ENCODE measurements at regions not wholly inside any gene's neighbourhood (a gene's known extent, or its start where the extent isn't known, plus 50 kb on each side); places are given as distances from the start of the nearest gene placed in this dataset.
A peak's percentile ranks its signal among the peaks of the same experiment; 100 is the strongest.

DNA sequence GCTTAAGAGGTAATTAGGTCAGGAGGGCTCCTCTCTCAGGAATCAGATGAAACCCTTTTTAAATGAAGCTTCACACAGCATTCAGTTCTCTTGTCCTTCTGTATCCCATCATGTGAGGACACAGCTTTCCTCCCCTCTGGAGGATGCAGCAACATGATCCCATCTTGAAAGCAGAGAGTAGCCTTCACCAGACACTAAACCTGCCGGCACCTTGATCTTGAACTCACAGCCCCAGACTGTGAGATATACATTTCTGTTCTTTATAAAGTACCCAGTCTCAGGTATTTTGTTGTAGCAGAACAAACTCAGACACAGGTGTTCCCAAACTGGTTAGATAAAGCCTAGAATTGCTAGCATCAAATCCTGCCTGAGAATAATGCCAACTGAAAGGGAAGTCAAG lies 83.7 kb upstream of the PRICKLE2 start:
- TF ChIP-seq, protein P1, sequence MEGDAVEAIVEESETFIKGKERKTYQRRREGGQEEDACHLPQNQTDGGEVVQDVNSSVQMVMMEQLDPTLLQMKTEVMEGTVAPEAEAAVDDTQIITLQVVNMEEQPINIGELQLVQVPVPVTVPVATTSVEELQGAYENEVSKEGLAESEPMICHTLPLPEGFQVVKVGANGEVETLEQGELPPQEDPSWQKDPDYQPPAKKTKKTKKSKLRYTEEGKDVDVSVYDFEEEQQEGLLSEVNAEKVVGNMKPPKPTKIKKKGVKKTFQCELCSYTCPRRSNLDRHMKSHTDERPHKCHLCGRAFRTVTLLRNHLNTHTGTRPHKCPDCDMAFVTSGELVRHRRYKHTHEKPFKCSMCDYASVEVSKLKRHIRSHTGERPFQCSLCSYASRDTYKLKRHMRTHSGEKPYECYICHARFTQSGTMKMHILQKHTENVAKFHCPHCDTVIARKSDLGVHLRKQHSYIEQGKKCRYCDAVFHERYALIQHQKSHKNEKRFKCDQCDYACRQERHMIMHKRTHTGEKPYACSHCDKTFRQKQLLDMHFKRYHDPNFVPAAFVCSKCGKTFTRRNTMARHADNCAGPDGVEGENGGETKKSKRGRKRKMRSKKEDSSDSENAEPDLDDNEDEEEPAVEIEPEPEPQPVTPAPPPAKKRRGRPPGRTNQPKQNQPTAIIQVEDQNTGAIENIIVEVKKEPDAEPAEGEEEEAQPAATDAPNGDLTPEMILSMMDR (IDR thresholded peaks at IDR 0.05; ENCODE audit: insufficient read depth, low read length), result no peak
- no peak overlapping the region for H3K4me3 ChIP-seq (ENCODE audit: low read depth, low read length)
- no peak for DNase-seq (ENCODE audit: low read depth)

DNA sequence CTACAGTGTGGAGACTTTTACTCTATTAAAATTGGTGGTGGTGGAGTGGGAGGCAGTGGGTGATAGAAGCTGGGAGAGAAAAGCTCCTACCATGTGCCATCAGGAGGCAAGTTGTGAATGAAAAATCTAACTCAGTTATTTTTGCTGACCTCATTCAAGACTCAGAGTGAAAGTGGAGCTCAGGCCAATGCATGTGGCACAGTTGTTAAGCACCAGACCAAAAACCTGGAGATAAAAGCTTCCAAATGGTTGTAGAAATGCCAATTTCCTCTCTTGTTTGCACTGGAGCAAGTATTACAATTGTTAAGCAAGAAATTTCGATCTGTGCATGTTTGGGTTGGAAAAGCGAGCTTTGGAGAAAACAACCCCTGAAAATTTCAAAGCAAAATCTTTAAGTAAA lies 81.5 kb upstream of the PRICKLE2 start:
- DNase-seq (ENCODE audit: low read depth), result peak; percentile 75
- TF ChIP-seq, protein P1 (IDR thresholded peaks at IDR 0.05; ENCODE audit: insufficient read depth, low read length), result no peak

GRCh38 chr3:64305731-64306130 lies 80.5 kb upstream of the PRICKLE2 start:
- TF ChIP-seq, protein P1 (IDR thresholded peaks at IDR 0.05; ENCODE audit: insufficient read depth, low read length), result no peak
- no peak overlapping the region for H3K4me3 ChIP-seq (ENCODE audit: low read depth, low read length)
- DNase-seq (ENCODE audit: low read depth), result no peak

More for the DNA sequence above, 81.5 kb upstream of the PRICKLE2 start:
- no peak overlapping the region for H3K4me3 ChIP-seq (ENCODE audit: low read depth, low read length)

GRCh38 chr3:64304828-64305410 lies 79.7 kb upstream of the PRICKLE2 start:
- no peak overlapping the region for H3K4me3 ChIP-seq (ENCODE audit: low read depth, low read length)
- TF ChIP-seq, protein P1 (IDR thresholded peaks at IDR 0.05; ENCODE audit: insufficient read depth, low read length), result no peak

GRCh38 chr3:64303881-64304280 lies 78.6 kb upstream of the PRICKLE2 start:
- no peak overlapping the region for H3K4me3 ChIP-seq (ENCODE audit: low read depth, low read length)
- DNase-seq (ENCODE audit: low read depth), result no peak
- TF ChIP-seq, protein P1 (IDR thresholded peaks at IDR 0.05; ENCODE audit: insufficient read depth, low read length), result no peak

More at GRCh38 chr3:64304828-64305410, 79.7 kb upstream of the PRICKLE2 start:
- DNase-seq (ENCODE audit: low read depth), result no peak

DNA sequence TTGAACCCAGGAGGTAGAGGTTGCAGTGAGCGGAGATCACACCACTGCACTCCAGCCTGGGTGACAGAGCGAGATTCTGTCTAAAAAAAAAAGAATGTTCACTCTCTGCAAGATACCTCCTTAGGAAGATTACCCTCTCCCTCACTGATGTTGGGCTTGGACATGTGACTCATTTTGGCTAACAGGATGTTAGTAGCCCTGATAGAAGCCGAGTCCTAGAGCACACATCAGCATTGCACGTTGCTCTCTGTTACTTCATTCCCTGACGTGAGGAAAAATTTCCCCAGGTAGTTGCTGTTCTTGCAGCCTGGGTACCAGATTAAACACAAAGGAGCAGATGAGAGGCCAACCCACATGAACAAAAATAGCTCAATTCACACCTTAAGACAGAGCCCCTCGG lies 78.1 kb upstream of the PRICKLE2 start:
- DNase-seq (ENCODE audit: low read depth), result no peak
- TF ChIP-seq, protein P1 (IDR thresholded peaks at IDR 0.05; ENCODE audit: insufficient read depth, low read length), result no peak
- H3K4me3 ChIP-seq (ENCODE audit: low read depth, low read length), result no peak overlapping the region

- TF ChIP-seq, protein P1 (IDR thresholded peaks at IDR 0.05; ENCODE audit: insufficient read depth, low read length), result no peak
- H3K4me3 ChIP-seq (ENCODE audit: low read depth, low read length), result no peak overlapping the region
- DNase-seq (ENCODE audit: low read depth), result no peak
These were observed 76.2 kb upstream of the PRICKLE2 start for GRCh38 chr3:64301476-64301875.

All from fibroblast of the aortic adventitia (primary cell).